HG02938 (cell line): ENCODE measurements at regions not wholly inside any gene's neighbourhood (a gene's known extent, or its start where the extent isn't known, plus 50 kb on each side); places are given as distances from the start of the nearest gene placed in this dataset.
A peak's percentile ranks its signal among the peaks of the same experiment; 100 is the strongest.

Experiments used
- ATAC-seq: cut with Tn5 transposase; IDR thresholded peaks from one replicate; pipeline ENCODE4 v1.9.1; 2021; ENCODE audit warnings: mild to moderate bottlenecking, moderate library complexity; ENCODE audit not compliant: unreplicated experiment

DNA sequence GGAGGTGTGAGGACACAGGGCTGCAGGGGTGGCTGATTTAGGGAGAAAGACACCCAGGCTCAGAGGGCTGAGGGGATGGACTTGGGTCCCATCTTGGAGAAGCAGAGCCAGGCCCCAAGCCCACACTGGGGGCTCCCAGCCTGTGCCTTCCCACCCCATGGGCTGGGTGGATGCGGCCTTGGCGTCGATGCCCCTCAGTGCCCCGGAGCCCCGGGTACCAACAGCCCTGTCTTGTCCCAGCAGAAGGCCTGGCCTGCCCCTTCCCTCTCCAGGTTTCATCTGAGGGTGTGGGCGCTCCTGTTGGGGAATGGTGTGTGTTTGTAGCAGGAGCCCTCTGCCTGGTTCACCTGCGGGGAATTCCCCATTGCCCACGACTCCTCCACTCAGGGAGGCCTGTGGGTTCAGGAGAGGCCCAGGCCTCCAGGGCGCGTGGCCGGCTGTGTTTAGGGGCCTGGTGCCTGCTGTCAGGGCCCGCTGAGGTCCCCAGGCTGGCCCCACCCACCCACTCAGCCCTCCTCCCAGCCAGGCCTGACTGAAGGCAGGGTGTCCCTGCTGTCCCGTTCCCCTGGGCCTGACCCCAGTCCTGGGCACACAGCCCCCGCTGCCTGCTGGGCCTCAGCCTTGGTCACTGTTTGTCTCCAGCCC is 51.1 kb upstream of the BEGAIN start:
- no peak for ATAC-seq

DNA sequence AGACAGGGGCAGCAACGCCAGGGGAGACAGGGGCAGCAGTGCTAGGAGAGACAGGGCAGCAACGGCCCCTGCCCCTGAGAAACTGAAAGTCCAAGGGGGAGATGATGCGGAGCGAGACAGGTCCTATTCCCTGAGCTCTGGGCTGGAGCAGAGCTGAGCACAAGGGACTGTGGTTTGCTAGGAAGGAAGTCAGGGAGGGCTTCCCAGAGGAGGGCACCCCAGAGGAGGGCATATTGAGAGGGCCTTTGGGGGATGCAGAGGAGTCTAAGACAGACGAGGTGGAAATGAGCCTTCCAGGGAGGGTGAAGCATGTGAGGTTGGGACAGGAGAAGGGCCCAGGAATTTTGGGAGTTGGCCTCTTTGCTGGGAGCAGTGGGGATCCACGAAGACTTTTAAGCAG is 52.1 kb upstream of the BEGAIN start:
- ATAC-seq = no peak

- peak; percentile 85 for ATAC-seq
These were observed 53.5 kb upstream of the BEGAIN start for GRCh38 chr14:100640471-100641273.

- ATAC-seq = no peak
These were observed 54.1 kb upstream of the BEGAIN start for GRCh38 chr14:100641274-100641860.

- no peak for ATAC-seq
These were observed 56.2 kb upstream of the BEGAIN start for GRCh38 chr14:100643426-100643825.

DNA sequence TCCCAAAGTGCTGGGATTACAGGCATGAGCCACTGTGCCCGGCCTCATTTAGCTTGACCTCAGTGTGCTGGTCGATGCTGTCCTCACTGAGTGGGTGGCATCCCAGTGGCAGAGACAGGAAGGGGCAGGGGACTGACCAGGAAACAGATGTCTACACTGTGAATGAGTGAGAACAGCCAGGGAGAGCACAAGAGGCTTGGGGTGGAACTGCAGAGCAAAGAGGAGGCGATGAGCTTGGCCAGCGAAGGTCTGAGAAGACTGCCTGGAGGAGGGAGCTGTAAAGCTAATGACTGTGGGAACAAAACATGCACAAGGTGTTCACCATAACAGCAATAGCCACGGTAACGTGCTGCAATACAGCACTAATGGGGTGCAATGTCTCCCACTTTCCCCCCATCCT is 57.2 kb upstream of the BEGAIN start:
- ATAC-seq = no peak

- ATAC-seq = no peak
These were observed 57.6 kb upstream of the BEGAIN start for GRCh38 chr14:100644784-100645183.

- no peak for ATAC-seq
These were observed 58.2 kb upstream of the BEGAIN start for GRCh38 chr14:100645196-100645981.

GRCh38 chr14:100645982-100646314 is 58.7 kb upstream of the BEGAIN start:
- ATAC-seq = no peak

DNA sequence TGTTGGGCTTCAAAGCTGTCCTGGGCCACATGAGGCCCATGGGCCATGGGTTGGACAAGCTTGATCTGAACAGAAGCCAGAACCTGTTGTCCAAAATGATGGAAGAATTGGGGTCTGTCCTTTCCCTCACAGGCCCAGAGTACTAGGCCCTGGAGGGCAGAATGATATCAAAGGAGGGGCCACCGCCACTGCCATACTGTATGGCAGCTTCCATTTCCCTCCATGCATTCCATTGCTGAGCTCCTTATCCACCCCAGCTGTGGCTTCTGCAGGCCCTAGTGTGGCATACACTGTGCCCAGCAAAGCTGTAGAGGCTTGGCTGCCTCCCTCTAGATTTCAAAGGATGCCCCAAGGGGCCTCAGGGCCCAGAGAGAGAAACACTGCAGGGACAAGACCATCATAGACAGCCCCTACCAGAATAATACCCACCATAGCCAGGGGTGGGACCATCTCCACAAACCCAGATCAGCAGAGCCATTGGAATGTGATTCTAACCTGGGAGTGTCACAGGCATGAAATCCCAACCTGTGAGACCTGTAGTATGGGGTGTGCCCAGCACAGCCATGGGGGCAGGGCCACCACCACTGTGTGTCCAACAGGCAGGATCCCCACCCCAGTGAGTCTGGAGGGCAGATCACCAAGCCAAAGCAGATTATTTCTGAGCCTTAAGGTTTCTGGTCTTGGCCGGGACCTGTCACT is 61.4 kb upstream of the BEGAIN start:
- ATAC-seq = no peak

- ATAC-seq = no peak
These were observed 61.9 kb upstream of the BEGAIN start for GRCh38 chr14:100649173-100649519.

- ATAC-seq = no peak
These were observed 64.8 kb upstream of the BEGAIN start for GRCh38 chr14:100651999-100652508.

- ATAC-seq = no peak
These were observed 65.5 kb upstream of the BEGAIN start for GRCh38 chr14:100652744-100653143.

DNA sequence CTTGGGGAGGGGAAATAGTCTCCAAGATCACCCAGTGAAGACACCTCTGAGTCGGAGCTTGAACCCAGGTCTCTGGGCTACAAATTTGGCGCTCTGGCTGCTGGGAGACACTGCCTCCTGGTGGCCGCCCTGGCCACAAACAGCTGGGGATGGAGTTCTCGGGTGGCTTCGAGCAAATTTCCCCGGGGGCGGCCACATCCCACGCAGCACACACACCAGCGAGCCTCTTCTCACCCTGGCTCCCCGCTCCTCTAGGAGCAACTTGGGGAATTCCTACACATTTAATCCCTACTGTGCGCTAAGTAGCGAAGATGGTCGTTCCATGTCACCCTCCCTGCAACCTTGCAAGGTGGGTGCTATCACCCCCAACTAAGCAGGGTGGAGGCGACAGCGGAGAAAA is 66.2 kb upstream of the BEGAIN start:
- no peak for ATAC-seq

DNA sequence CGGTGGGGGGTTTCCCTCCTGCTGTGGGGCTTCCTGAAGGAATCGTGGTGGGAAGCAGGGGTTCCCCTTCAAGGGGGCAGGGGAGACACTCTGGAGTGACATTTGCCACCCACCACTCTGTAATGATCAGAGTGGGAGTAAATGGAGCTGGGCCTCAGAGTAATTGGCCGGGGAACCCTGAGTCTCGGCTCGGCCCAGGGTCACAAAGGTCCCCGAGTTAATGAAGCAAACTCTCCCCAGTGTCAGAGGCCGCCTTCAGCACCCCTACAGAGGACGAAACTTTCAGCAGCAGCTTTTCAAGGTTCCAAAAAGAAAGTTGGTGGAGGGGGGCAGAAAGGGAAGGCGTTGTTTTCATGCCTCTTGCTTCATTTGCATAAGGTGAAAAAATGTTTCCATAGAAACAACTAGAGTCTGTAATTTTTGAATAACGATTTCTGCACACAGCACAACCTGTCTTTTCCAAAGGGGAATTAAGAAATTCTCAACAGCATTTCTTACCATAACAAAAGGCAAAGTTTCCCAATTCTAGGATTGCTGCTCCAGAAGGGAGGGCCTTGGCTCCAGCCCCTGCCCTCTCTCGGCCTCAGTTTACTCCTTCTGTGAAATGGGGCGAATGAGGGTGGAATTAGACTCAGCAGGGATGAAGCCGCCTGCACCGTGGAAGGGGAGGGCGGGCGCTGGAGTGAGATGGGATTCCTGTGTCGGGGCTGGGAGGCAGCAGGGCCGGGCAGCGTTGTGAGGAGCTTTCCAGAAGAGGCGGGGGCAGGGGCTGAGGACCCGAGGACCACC is 67.0 kb upstream of the BEGAIN start:
- no peak for ATAC-seq

DNA sequence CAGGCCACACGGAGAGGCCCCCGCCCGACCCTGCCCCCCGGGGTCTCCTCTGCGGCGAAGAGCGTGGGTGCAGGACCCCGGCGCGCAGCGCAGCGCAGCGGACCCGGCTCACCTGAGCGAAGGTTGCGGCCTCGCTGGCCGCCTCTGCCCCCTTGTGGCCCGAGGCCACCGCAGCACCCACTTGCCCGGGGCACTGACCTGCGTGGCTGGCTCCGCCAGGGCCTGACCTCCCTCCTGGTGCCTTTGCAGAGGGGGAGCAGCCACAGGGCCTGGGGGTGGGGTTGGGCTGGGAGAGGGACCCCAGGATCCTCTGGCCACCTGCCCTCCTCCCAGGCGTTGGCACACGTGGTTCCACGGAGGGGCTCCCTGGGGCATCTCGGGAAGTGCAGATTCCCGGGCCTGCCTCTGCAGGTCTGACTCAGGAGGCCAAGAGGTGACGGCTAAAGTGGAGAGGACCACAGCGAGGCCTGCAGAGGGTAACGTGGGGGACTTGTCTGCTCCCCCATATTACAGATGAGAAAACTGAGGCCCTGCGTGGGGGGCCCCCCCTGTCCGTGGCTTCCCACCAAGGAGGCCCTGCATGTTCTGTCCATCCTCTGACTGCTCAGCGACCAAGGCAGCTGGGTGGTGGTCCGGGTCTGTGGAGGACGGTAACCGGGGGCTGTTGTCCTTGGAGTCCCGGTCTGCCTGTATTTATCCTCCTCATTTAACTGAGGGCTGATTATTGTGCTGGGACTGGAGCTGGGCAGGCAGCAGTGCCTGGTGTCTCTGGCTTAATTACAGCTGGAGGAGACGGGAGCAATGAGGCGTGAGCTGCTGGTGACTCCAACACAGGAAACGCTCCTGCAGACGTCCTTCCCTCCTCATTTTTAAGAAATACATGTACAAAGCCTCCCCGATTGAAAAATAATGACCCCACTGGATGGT is 67.9 kb upstream of the BEGAIN start:
- ATAC-seq = no peak

DNA sequence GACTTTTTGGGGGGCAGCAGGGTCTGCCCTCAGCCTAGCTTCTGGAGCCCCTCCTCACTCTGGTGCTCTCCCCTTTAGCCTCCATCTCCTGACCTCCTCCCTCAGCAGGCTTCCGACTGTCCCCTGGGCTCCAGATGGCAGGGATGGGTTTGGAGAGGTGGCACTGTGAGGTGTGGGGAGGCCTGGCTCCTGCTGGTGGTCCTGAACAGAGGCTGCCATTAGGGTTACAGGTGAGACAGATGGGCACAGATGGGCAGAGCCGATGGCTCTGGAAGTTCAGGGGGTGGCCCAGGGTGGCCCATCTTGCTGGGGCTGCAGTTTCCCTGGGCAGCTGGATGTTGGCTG is 68.5 kb upstream of the BEGAIN start:
- no peak for ATAC-seq

DNA sequence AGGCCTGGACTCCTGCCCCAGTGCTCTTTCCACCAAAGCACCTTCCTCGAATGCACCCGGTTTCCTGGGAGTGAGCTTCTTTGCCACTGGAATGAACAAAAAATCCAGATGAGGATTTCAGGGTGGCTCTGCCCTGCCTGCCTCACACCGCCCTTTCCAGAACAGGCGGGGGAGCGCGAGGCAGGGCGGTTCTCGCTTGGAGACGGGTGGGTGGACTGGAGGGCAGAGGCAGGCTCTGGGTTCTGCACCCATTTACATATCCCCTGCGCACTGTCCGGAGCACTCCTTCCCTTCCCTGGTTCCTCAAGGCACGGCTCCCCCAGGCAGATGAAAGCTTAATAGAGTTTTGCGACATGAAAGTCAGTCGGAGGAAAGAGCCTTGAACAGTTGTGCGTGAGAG is 69.7 kb upstream of the DLK1 start:
- ATAC-seq = no peak

DNA sequence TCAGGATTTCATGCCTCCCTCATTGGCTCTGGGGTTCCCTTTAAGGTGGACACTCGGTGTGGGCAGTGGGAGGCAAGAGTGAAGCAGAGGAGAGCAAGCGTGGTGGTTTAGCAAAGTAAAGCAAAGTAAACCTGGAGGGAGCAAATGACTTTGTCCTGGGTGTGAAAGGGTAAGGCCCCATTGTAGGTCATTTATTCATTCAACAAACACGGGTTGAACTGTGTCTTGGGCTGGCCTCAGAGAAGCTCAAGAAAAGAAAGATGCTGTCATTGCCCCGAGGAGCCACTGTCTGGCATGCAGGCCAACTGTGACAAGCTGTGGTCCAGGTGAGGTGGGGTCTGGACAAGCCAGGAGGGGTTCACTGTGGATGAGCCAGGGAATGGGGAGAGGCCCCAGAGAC is 68.9 kb upstream of the DLK1 start:
- ATAC-seq = no peak
